H1 (cell line): ENCODE measurements at regions not wholly inside any gene's neighbourhood (a gene's known extent, or its start where the extent isn't known, plus 50 kb on each side); places are given as distances from the start of the nearest gene placed in this dataset.

ENCODE experiments used
- CTCF ChIA-PET: fragments of 300-600 bp; sonication (Branson Sonifier 250); formaldehyde crosslinking; loops from one replicate; lab custom pipeline; 2021; ENCODE audit not compliant: partially characterized antibody; lab: Charles Lee
- POLR2A ChIA-PET: fragments of 300-600 bp; sonication (Branson Sonifier 250); formaldehyde crosslinking; loops from one replicate; lab custom pipeline; 2021; ENCODE audit warnings: inconsistent platforms; ENCODE audit not compliant: partially characterized antibody; lab: Charles Lee
- DNase-seq, 2 experiments: peaks; one replicate each; pipeline versions ENCODE4 v3.0.0 to v3.0.0-alpha.2; 2010 to 2022; ENCODE audit warnings: low spot score in 2 of 2, low read depth in 1 of 2, mixed read lengths in 1 of 2
- FAIRE-seq: peaks from 2 replicates; lab custom pipeline; 2011; peaks lifted over from hg19 to GRCh38; lab: Jason Lieb, UNC
- H2AFZ ChIP-seq: 2 replicates; pipeline ENCODE4 v1.8.1; 2012; ENCODE audit warnings: low read length, inconsistent platforms
- H2AK5ac ChIP-seq: 2 replicates; pipeline ENCODE4 v1.6.1; 2013; ENCODE audit warnings: low read depth, low read length
- H2BK120ac ChIP-seq: replicated peaks from 2 replicates; pipeline ENCODE3; 2013; ENCODE audit warnings: low read depth, low read length, inconsistent platforms
- H2BK12ac ChIP-seq: 2 replicates; pipeline ENCODE4 v1.6.1; 2013; ENCODE audit warnings: low read depth, low read length
- H2BK15ac ChIP-seq: 2 replicates; pipeline ENCODE4 v1.6.1; 2013; ENCODE audit warnings: low read length
- H2BK20ac ChIP-seq: 2 replicates; pipeline ENCODE4 v1.6.1; 2013; ENCODE audit warnings: low read length
- H2BK5ac ChIP-seq: 2 replicates; pipeline ENCODE4 v1.6.1; 2013; ENCODE audit warnings: low read depth, low read length
- H3K14ac ChIP-seq: 2 replicates; pipeline ENCODE4 v1.6.1; 2013; ENCODE audit warnings: inconsistent platforms; ENCODE audit not compliant: insufficient read length
- H3K18ac ChIP-seq: 2 replicates; pipeline ENCODE4 v1.6.1; 2013; ENCODE audit warnings: low read length; ENCODE audit errors: extremely low read depth
- H3K23ac ChIP-seq: 2 replicates; pipeline ENCODE4 v1.6.1; 2013; ENCODE audit warnings: inconsistent platforms; ENCODE audit not compliant: insufficient read length
- H3K23me2 ChIP-seq: 2 replicates; pipeline ENCODE4 v1.6.1; 2013; ENCODE audit warnings: low read depth, low read length
- H3K27ac ChIP-seq: 2 replicates; pipeline ENCODE4 v1.6.1; 2011; ENCODE audit warnings: low read depth, low read length, inconsistent platforms
- H3K27me3 ChIP-seq, 4 experiments: replicated peaks in 1 of 4; 1 replicate in 1 of 4; 2 replicates in 3 of 4; pipeline versions ENCODE4 v1.6.1 to v1.8.1; 2011 to 2013; ENCODE audit warnings: low read length in 3 of 4, mild to moderate bottlenecking in 3 of 4, inconsistent platforms in 2 of 4, mixed read lengths in 2 of 4, moderate library complexity in 1 of 4; ENCODE audit not compliant: control insufficient read depth in 3 of 4, insufficient read depth in 3 of 4; ENCODE audit errors: extremely low read depth in 1 of 4
- H3K36me3 ChIP-seq, 4 experiments: 2 replicates each; pipeline versions ENCODE4 v1.6.1 to v1.8.1; 2011 to 2013; ENCODE audit warnings: mild to moderate bottlenecking in 4 of 4, low read length in 3 of 4, moderate library complexity in 2 of 4, control low read depth in 1 of 4, inconsistent platforms in 1 of 4; ENCODE audit not compliant: insufficient read depth in 4 of 4, control insufficient read depth in 2 of 4
- H3K4ac ChIP-seq: replicated peaks from 2 replicates; pipeline ENCODE3; 2013; ENCODE audit warnings: low read length, low read depth, mixed read lengths, inconsistent platforms; ENCODE audit not compliant: insufficient read length
- H3K4me1 ChIP-seq, 4 experiments: replicated peaks in 1 of 4; 1 replicate in 1 of 4; 2 replicates in 3 of 4; pipeline versions ENCODE4 v1.6.1 to v1.8.1; 2011 to 2013; ENCODE audit warnings: low read length in 3 of 4, inconsistent platforms in 2 of 4, mixed read lengths in 1 of 4; ENCODE audit not compliant: insufficient read depth in 4 of 4, control insufficient read depth in 3 of 4
- H3K4me2 ChIP-seq, 2 experiments: 2 replicates each; pipeline versions ENCODE4 v1.6.1 to v1.8.1; 2011 to 2013; ENCODE audit warnings: low read depth in 2 of 2, low read length in 2 of 2, control low read depth in 1 of 2, inconsistent platforms in 1 of 2, mild to moderate bottlenecking in 1 of 2; ENCODE audit not compliant: insufficient read depth in 1 of 2
- H3K4me3 ChIP-seq, 4 experiments: fragments of 200-600, 300-600 bp in 1 of 4; sonication (generic), shearing (Covaris generic), sonication (Bioruptor Twin) in 1 of 4; 2 replicates each; pipeline versions ENCODE4 v1.5.1 to v1.8.1; 2011 to 2016; ENCODE audit warnings: low read length in 4 of 4, low read depth in 3 of 4, control low read depth in 2 of 4, inconsistent platforms in 2 of 4, mild to moderate bottlenecking in 2 of 4, mixed read lengths in 1 of 4, moderate library complexity in 1 of 4; ENCODE audit not compliant: insufficient read depth in 2 of 4; ENCODE audit errors: extremely low read depth in 1 of 4
- H3K56ac ChIP-seq: replicated peaks from 2 replicates; pipeline ENCODE3; 2013; ENCODE audit warnings: low read depth, mild to moderate bottlenecking, mixed read lengths, low read length, inconsistent platforms; ENCODE audit not compliant: insufficient read length
- H3K79me1 ChIP-seq: 2 replicates; pipeline ENCODE4 v1.6.1; 2013; ENCODE audit warnings: low read depth, low read length, control low read depth
- H3K79me2 ChIP-seq, 2 experiments: 2 replicates each; pipeline versions ENCODE4 v1.6.1 to v1.8.1; 2012 to 2013; ENCODE audit warnings: low read length in 2 of 2, mild to moderate bottlenecking in 2 of 2, inconsistent platforms in 1 of 2; ENCODE audit not compliant: insufficient read depth in 2 of 2, control insufficient read depth in 1 of 2
- H3K9ac ChIP-seq, 4 experiments: replicated peaks in 1 of 4; 1 replicate in 1 of 4; 2 replicates in 3 of 4; pipeline versions ENCODE4 v1.6.1 to v1.8.1; 2011 to 2013; ENCODE audit warnings: low read depth in 3 of 4, low read length in 3 of 4, control low read depth in 2 of 4, mild to moderate bottlenecking in 2 of 4, moderate library complexity in 2 of 4, inconsistent platforms in 1 of 4; ENCODE audit errors: extremely low read depth in 1 of 4
- H3K9me3 ChIP-seq, 2 experiments: 2 replicates each; pipeline versions ENCODE4 v1.6.1 to v1.8.1; 2012 to 2013; ENCODE audit warnings: mild to moderate bottlenecking in 2 of 2, moderate library complexity in 2 of 2, control low read depth in 1 of 2, inconsistent platforms in 1 of 2, low read depth in 1 of 2, low read length in 1 of 2, mixed read lengths in 1 of 2; ENCODE audit not compliant: insufficient read depth in 2 of 2
- H4K20me1 ChIP-seq, 2 experiments: replicated peaks in 1 of 2; 2 replicates each; pipeline versions ENCODE3 to v1.8.1; 2011 to 2013; ENCODE audit warnings: inconsistent platforms in 2 of 2, low read length in 2 of 2, mild to moderate bottlenecking in 1 of 2; ENCODE audit not compliant: insufficient read depth in 2 of 2, control insufficient read depth in 1 of 2
- H4K5ac ChIP-seq: 2 replicates; pipeline ENCODE4 v1.6.1; 2013; ENCODE audit warnings: low read length, low read depth, mixed read lengths, inconsistent platforms; ENCODE audit not compliant: insufficient read length
- H4K8ac ChIP-seq: 2 replicates; pipeline ENCODE4 v1.8.0; 2013; ENCODE audit warnings: mild to moderate bottlenecking, moderate library complexity, low read length, inconsistent platforms; ENCODE audit not compliant: insufficient read depth; ENCODE audit errors: extremely low read depth
- H4K91ac ChIP-seq: replicated peaks from 2 replicates; pipeline ENCODE3; 2013; ENCODE audit warnings: low read length, mixed read lengths, inconsistent platforms; ENCODE audit not compliant: insufficient read length
- CHD2 ChIP-seq: IDR thresholded peaks from 2 replicates; pipeline ENCODE4 v1.6.1; 2012; ENCODE audit warnings: low read length, improper control_type of control experiment
- WGBS, 2 experiments: shearing (Covaris generic) in 1 of 2; methylation state at CpG; one replicate each; pipeline versions ENCODE4 v1.1.6 to v1.1.7; 2013 to 2015; ENCODE audit warnings: low lambda C conversion rate in 2 of 2, mixed read lengths in 2 of 2, inconsistent platforms in 1 of 2, low coverage in 1 of 2, missing lambda C conversion rate in 1 of 2; ENCODE audit not compliant: insufficient replicate concordance in 2 of 2, insufficient coverage in 1 of 2, insufficient read length in 1 of 2; ENCODE audit errors: extremely low coverage in 1 of 2, missing lambda C conversion rate in 1 of 2; 5-methylcytosine and 5-hydroxymethylcytosine counted together

- ChIA-PET CTCF (no interaction called here), POLR2A (no interaction called here)
- Histone ChIP-seq H3K23me2 (no peaks in the 10 kb centered on the region), H4K8ac (no peak overlapping the region), H3K9ac (no peak overlapping the region), H3K9me3 (no peaks in the 10 kb centered on the region), H2AFZ (no peak overlapping the region), H3K4me2 (no peak overlapping the region), H3K4me1 (no peaks in the 10 kb centered on the region), H4K20me1 (no peaks in the 10 kb centered on the region), H3K18ac (no peak overlapping the region), H3K14ac (no peak overlapping the region), H2BK5ac (no peak overlapping the region), H2AK5ac (no peak overlapping the region), H2BK12ac (no peak overlapping the region), H3K36me3 (no peaks in the 10 kb centered on the region), H4K91ac (no peak overlapping the region), H2BK15ac (no peak overlapping the region), H3K23ac (no peak overlapping the region), H4K5ac (no peak overlapping the region), H3K27me3 (peaks cover 0 to 1% (median 0%) of the 10 kb centered on the region in 4 experiments; a peak in 1 of 7 replicates), H2BK120ac (no peak overlapping the region), H3K4me3 (no peak overlapping the region), H3K79me1 (no peaks in the 10 kb centered on the region), H3K56ac (no peak overlapping the region), H3K27ac (no peak overlapping the region), H3K4ac (no peak overlapping the region), H2BK20ac (no peak overlapping the region), H3K79me2 (no peaks in the 10 kb centered on the region)
- DNase-seq (no peak), FAIRE-seq (no peak)
- 92% methylated on average over 5 of the region's 5 CpGs; no CpG with 5 or more reads in 1 of the 2 experiments for WGBS, 2 experiments
- no peak for TF ChIP-seq CHD2
Measured at GRCh38 chr4:29453303-29453820, 1266.8 kb upstream of the PCDH7 start.
